ENCODE measurements at regions not wholly inside any gene's neighbourhood (a gene's known extent, or its start where the extent isn't known, plus 50 kb on each side); places are given as distances from the start of the nearest gene placed in this dataset.

DNA sequence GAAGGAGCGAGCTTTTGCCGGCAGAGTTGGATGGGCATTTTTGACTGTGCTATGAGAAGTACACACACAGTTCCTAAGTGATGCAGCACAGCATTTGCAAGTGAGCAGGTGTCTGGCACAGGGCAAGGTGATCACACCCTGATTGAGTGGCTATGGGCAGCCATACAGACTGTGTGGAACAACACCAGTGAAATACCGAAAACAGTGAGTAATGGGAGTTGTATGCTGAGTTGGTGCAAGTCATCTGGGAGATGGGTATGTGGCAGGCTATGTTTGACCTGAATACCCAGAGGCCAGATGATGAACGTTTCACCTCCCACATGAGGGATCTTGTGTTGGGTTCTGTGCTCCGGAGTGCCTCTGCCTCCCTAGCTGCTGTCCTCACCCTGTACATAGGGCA lies 53.5 kb upstream of the TIPARP start:
- no peak for DNase-seq
- in situ Hi-C loops (cut with MboI; ENCODE audit: low pct_unique_long_range_greater_than_20kb, low sequenced_read_pairs), result no loop called here

GRCh38 chr3:156620260-156620659 lies 54.1 kb upstream of the TIPARP start:
- in situ Hi-C loops (cut with MboI; ENCODE audit: low pct_unique_long_range_greater_than_20kb, low sequenced_read_pairs), result no loop called here

DNA sequence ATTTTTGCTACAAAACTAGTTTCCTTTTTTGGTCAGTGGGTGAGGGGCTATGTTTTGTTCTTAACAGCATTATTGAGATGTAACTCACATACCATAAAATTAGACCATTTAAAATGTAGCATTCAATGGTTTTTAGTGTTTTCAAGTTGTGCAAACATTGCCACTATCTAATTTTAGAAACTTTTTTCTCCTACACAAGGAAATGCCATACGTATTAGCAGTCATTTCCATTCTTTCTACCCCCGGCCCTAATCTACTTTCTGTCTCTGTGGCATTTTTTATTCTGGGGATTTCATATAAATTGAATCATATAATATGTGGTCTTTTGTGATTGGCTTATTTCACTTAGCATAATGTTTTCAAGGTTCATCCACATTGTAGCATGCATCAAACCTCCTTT lies 55.0 kb upstream of the TIPARP start:
- in situ Hi-C loops (cut with MboI; ENCODE audit: low pct_unique_long_range_greater_than_20kb, low sequenced_read_pairs), result no loop called here
- DNase-seq, result no peak

More at GRCh38 chr3:156620260-156620659, 54.1 kb upstream of the TIPARP start:
- no peak for DNase-seq

DNA sequence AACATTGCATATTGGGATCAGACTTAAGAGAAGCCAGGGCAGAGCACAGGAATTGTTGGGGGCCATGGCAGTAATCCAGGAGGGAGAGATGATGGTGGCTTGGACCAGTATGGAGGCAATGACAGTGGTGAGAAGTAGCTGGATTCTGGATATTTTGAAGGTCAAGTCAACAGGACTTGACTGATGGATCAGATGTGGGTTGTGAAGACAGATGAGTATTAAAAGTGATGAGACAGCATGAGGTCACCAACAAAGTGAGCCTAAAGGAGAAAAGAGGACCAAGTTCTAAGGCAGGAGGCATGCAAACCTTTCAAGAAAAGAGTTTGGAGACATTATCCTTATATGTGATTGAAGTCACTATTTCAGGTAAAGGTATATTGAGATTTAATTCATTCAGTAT lies 56.6 kb upstream of the TIPARP start:
- in situ Hi-C loops (cut with MboI; ENCODE audit: low pct_unique_long_range_greater_than_20kb, low sequenced_read_pairs), result no loop called here
- no peak for DNase-seq

DNA sequence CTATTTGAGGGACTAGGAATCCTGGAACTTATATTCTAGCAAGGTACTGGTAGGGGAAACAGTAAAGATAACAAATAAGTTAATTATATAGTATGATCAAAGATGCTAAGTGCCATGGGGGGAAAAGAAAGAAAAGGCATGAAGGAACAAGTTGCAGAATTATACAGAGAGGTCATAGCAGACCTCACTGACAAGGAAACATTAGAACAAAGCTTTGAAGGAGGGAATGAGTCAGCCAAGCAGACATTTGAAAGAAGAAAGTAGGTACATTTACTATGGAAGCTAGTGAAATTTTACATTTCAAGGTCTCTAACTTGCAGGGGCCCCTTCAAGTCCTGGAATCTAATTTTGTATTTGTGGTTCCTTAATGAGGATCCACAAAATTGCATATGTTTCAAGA lies 57.2 kb upstream of the TIPARP start:
- in situ Hi-C loops (cut with MboI; ENCODE audit: low pct_unique_long_range_greater_than_20kb, low sequenced_read_pairs), result no loop called here
- DNase-seq, result no peak

GRCh38 chr3:156615592-156616173 lies 58.7 kb upstream of the TIPARP start:
- in situ Hi-C loops (cut with MboI; ENCODE audit: low pct_unique_long_range_greater_than_20kb, low sequenced_read_pairs), result no loop called here
- DNase-seq, result no peak

- DNase-seq, result peak; percentile 45
- in situ Hi-C loops (cut with MboI; ENCODE audit: low pct_unique_long_range_greater_than_20kb, low sequenced_read_pairs), result no loop called here
Measured at GRCh38 chr3:156614642-156615511, 59.5 kb upstream of the TIPARP start.

DNA sequence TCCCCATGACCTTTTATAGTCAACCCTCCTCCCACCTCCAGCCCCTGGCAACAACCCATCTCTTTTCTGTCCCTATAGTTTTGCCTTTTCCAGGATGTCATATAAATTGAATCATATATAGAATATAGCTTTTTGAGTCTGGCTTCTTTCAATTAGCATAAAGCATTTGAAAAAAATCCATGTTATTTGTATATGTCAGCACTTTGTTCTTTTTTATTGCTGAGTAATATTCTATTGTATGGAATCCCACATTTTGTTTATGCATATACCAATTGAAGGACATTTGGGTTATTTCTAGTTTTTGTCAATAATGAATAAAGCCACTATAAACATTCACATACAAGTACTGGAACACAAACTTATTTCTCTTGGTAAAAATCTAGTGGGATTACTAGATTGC lies 58.0 kb upstream of the SSR3 start:
- in situ Hi-C loops (cut with MboI; ENCODE audit: low pct_unique_long_range_greater_than_20kb, low sequenced_read_pairs), result no loop called here
- DNase-seq, result no peak

DNA sequence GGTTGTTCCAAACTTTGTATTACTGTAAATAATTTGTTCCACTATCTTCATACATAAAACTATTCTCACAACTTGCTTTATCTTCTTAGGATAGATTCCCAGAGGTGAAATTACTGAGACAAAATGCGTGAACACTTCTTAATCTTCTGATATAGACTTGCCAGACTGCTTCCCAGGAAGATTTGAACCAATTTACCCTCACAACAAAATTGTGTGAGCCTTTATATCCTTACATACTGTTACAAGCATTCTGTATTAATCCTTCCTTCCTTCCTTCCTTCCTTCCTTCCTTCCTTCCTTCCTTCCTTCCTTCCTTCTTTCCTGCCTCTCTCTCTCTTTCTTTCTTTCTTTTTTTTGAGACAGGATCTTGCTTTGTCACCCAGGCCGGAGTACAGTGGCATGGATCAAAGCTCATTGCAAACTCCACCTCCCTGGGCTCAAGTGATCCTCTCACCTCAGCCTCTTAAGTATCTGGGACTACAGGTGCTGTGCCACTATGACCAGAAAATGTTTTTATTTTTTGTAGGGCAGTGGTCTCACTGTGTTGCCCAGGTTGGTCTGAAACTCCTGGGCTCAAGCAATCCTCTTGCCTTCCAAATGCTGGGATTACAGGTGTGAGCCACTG lies 57.1 kb upstream of the SSR3 start:
- DNase-seq, result no peak
- in situ Hi-C loops (cut with MboI; ENCODE audit: low pct_unique_long_range_greater_than_20kb, low sequenced_read_pairs), result no loop called here

GRCh38 chr3:156610154-156610553 lies 55.2 kb upstream of the SSR3 start:
- no peak for DNase-seq
- in situ Hi-C loops (cut with MboI; ENCODE audit: low pct_unique_long_range_greater_than_20kb, low sequenced_read_pairs), result no loop called here

GRCh38 chr3:156609546-156609945 lies 54.6 kb upstream of the SSR3 start:
- DNase-seq, result no peak
- in situ Hi-C loops (cut with MboI; ENCODE audit: low pct_unique_long_range_greater_than_20kb, low sequenced_read_pairs), result no loop called here

GRCh38 chr3:156608601-156609514 lies 53.9 kb upstream of the SSR3 start:
- DNase-seq, result no peak
- in situ Hi-C loops (cut with MboI; ENCODE audit: low pct_unique_long_range_greater_than_20kb, low sequenced_read_pairs), result no loop called here

GRCh38 chr3:156606729-156607128 lies 51.8 kb upstream of the SSR3 start:
- no peak for DNase-seq
- in situ Hi-C loops (cut with MboI; ENCODE audit: low pct_unique_long_range_greater_than_20kb, low sequenced_read_pairs), result no loop called here

DNA sequence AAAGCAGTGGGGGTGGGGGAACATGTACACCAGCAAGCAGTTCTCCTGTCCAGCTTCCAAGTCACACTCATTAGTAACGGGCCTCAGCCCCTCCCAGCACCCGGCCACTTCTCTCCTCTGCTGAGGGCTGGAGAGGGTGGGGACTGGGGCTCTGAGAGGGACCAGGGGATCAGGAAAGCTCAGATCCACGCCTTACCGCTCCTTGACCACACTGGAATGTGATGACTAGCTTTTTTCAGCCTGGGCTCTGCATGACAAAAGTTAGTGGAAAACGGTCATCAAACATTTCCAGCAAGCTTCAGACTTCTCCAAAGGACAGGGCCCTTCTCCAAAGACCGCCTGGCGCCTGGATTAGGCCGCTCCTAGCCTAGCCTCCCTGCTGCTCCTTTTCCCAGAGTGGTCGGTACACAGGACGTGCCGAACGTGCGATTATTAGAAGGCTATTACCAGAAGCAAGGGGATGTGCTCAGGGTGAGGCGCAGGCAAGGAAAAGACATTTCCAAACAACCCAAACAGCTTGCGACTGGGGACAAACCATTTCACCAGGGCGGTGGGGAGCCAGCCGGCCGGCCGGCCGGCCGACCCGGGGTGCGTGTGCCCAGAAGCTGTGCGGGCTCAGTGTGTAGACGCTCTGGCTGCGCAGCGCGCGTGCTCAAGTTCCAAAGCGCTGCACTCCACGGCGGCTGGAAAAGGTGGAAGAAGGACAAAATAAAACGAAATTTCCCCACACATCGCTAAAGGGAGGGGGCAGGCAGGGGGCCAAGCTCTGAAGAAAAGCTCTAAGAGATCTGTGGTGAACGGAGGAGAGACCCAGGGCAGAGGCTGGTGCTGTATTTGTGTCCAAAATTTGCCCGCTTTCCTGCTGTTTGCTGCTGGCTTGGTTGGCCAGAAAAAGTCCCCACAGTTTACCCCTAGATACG lies 51.0 kb upstream of the SSR3 start:
- in situ Hi-C loops (cut with MboI; ENCODE audit: low pct_unique_long_range_greater_than_20kb, low sequenced_read_pairs), result no loop called here
- no peak for DNase-seq

DNA sequence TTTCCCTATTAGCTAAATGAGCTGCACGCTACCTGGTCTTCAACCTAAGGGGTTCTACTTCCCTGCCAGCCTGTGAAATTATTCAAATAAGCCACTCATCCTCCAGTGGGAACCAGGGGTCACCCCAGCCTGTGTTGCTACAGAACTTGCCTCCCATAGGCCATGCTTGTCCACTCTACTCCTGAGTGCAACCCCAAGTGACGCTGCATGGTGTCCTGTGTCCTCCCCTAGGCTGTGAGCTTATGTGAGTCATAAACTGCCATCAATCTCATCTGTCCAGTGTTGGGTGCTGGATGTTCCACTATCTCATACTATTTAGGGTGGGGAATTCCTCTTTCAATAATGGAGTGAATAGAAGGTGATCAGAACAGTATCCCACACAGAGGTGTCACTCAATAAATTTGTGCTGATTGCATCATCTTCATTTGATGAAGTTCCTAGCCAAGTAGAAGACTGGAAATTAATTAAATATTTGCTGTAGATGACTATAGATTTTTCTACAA lies 49.8 kb upstream of the SSR3 start:
- DNase-seq, result no peak
- in situ Hi-C loops (cut with MboI; ENCODE audit: low pct_unique_long_range_greater_than_20kb, low sequenced_read_pairs), result no loop called here
